ENCODE measurements at regions not wholly inside any gene's neighbourhood (a gene's known extent, or its start where the extent isn't known, plus 50 kb on each side); places are given as distances from the start of the nearest gene placed in this dataset.

DNA sequence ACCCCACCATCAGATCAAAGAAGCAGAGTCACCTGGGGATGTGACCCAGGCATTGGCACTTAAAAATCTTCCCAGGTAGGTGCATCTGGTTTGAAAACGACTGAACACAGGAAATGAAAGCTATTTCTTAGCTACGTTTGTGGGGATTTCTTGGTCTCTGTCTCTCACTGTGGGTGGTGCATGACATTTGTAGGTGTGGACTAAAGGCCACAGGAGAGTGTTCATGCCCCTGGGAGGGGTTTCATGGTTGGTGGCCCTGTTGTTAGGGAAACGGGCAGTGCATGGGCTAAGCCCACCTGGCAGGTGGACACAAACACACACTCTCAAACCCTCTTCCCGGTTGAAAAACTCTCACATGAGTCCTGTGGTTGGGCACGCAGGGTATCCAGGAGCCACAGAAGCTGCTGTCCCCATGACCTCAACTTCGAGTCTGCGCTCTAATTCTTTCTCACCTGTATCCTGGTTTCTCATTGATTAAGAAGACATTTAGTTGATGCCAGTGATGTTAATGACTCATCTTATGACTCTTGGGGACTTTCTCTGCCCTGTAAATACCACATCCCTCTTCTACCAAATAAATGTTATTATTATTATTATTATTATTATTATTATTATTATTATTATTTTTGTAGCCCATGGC, 119.4 kb downstream of the MRPS6 start:
- Histone ChIP-seq H3K36me3 (ENCODE audit: insufficient read depth, low read length) (no peaks in the 10 kb centered on the region), H3K4me1 (ENCODE audit: insufficient read depth, low read length) (no peaks in the 10 kb centered on the region), H3K9me3 (ENCODE audit: low read length) (no peaks in the 10 kb centered on the region), H3K4me3 (ENCODE audit: low read length) (no peak overlapping the region), H2AFZ (ENCODE audit: low read depth, low read length) (no peak overlapping the region), H3K27me3 (ENCODE audit: insufficient read depth, low read length) (no peaks in the 10 kb centered on the region)

- Histone ChIP-seq H3K9me3 (ENCODE audit: low read length) (no peaks in the 10 kb centered on the region), H3K4me1 (ENCODE audit: insufficient read depth, low read length) (no peaks in the 10 kb centered on the region), H3K4me3 (ENCODE audit: low read length) (no peak overlapping the region), H3K27me3 (ENCODE audit: insufficient read depth, low read length) (no peaks in the 10 kb centered on the region), H2AFZ (ENCODE audit: low read depth, low read length) (no peak overlapping the region), H3K36me3 (ENCODE audit: insufficient read depth, low read length) (no peaks in the 10 kb centered on the region)
Observed at GRCh38 chr21:34195335-34195734, 122.0 kb downstream of the MRPS6 start.

- Histone ChIP-seq H3K27me3 (ENCODE audit: insufficient read depth, low read length) (no peaks in the 10 kb centered on the region), H3K36me3 (ENCODE audit: insufficient read depth, low read length) (no peaks in the 10 kb centered on the region), H3K4me1 (ENCODE audit: insufficient read depth, low read length) (peaks cover 5% of the 10 kb centered on the region), H3K4me3 (ENCODE audit: low read length) (no peak overlapping the region), H3K9me3 (ENCODE audit: low read length) (no peaks in the 10 kb centered on the region), H2AFZ (ENCODE audit: low read depth, low read length) (no peak overlapping the region)
Observed at GRCh38 chr21:34196996-34197395, 123.6 kb downstream of the MRPS6 start.

DNA sequence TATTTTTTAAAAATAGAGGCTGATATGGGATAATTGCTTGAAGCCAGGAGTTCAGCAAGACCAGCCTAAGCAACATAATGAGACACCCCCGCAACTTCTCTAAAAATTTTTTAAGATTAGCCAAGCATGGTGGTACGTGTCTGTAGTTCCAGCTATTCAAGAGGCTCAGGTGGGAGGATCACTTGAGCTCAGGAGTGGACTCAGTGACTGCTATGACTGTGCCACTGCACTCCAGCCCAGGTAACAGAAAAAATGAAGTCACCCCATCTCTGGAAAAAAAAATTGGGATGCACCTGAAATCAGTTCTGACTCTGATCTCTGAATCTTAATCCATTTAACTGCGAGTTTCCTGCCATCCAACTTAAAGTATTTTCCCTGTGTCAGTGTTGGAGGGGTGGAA, 124.2 kb downstream of the MRPS6 start:
- Histone ChIP-seq H3K9me3 (ENCODE audit: low read length) (no peaks in the 10 kb centered on the region), H3K27me3 (ENCODE audit: insufficient read depth, low read length) (no peaks in the 10 kb centered on the region), H3K4me3 (ENCODE audit: low read length) (no peak overlapping the region), H3K36me3 (ENCODE audit: insufficient read depth, low read length) (no peaks in the 10 kb centered on the region), H3K4me1 (ENCODE audit: insufficient read depth, low read length) (peaks cover 11% of the 10 kb centered on the region), H2AFZ (ENCODE audit: low read depth, low read length) (no peak overlapping the region)

DNA sequence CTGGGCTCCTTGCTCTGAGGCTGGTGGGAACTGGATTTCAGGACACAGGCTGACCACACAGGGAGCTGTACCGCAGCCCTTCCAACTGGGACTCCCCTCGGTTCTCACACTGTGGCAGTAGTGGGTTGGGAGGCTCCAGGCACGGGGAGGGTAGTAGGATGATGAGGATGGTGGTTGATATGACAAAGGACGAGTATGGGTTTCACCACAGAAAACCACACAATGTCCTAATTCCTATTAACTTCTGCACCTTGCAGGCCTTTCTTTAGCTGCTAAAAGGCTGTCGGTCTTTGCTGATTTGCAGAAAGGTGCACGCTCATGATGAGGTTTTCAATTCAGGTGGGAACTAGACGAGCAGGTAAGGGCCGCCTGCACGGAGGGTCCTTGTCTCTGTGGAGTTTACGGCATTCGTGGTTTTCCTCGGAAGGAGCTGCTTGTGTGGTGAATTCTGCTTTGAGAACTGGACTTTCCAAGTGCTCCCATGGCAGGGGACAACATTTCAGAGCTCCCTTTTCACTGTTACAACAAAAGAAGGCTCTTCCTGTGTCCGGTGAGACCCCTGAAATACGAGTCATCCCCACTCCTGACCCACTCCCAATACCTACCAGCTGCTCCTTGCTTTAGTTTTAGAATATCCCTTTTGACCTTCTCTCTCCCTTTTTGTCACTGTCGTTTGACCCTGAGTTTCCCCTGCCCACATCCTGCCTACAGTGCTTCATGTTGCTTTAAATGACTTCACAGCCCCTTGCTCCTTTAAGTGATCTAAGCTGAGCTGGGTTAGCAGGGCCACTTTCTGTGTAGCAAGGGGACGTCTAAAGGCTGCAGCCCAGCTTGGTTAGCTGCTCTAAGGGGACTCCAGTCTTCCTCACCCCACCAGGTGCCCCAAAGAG, 125.1 kb downstream of the MRPS6 start:
- Histone ChIP-seq H3K27me3 (ENCODE audit: insufficient read depth, low read length) (no peaks in the 10 kb centered on the region), H3K36me3 (ENCODE audit: insufficient read depth, low read length) (no peaks in the 10 kb centered on the region)

GRCh38 chr21:34199121-34199910, 125.9 kb downstream of the MRPS6 start:
- Histone ChIP-seq H2AFZ (ENCODE audit: low read depth, low read length) (no peak overlapping the region), H3K4me3 (ENCODE audit: low read length) (no peak overlapping the region)

More for the DNA sequence above, 125.1 kb downstream of the MRPS6 start:
- Histone ChIP-seq H2AFZ (ENCODE audit: low read depth, low read length) (no peak overlapping the region), H3K9me3 (ENCODE audit: low read length) (no peaks in the 10 kb centered on the region), H3K4me1 (ENCODE audit: insufficient read depth, low read length) (peaks cover 14% of the 10 kb centered on the region), H3K4me3 (ENCODE audit: low read length) (no peak overlapping the region)

DNA sequence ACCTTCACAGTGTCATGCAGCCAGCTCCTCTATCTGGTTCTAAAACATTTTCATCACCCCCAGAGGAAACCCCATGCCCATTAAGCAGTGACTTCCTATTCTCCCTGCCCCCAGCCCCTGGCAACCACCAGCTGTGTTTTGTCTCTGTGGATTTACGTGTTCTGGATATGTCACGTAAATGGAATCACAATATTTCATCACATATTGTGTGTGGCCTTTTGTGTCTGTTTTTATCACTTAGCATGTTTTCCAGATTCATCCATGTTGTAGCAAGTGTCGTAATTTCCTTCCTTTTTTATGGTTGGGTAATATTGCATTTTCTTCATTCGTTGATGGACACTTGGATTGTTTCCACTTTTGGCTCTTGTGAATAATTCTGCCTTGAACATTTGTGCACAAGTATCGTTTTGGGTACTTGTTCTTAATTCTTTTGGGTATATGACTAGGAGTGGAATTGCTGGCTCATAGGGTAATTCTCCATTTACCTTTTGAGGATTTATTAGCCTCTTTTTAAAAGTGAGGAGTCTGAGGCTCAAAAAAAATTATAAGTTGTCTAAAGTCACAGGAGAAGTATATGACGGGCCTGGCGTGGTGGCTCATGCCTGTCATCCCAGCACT, 127.0 kb downstream of the MRPS6 start:
- H3K27me3 ChIP-seq (ENCODE audit: insufficient read depth, low read length): no peaks in the 10 kb centered on the region
- H3K36me3 ChIP-seq (ENCODE audit: insufficient read depth, low read length): no peaks in the 10 kb centered on the region
- no peak overlapping the region for H2AFZ ChIP-seq (ENCODE audit: low read depth, low read length)
- peaks cover 18% of the 10 kb centered on the region for H3K4me1 ChIP-seq (ENCODE audit: insufficient read depth, low read length)
- no peaks in the 10 kb centered on the region for H3K9me3 ChIP-seq (ENCODE audit: low read length)
- H3K4me3 ChIP-seq (ENCODE audit: low read length): no peak overlapping the region

More at GRCh38 chr21:34199121-34199910, 125.9 kb downstream of the MRPS6 start:
- peaks cover 14% of the 10 kb centered on the region for H3K4me1 ChIP-seq (ENCODE audit: insufficient read depth, low read length)
- H3K9me3 ChIP-seq (ENCODE audit: low read length): no peaks in the 10 kb centered on the region
- H3K36me3 ChIP-seq (ENCODE audit: insufficient read depth, low read length): no peaks in the 10 kb centered on the region
- no peaks in the 10 kb centered on the region for H3K27me3 ChIP-seq (ENCODE audit: insufficient read depth, low read length)

GRCh38 chr21:34201001-34201400, 127.6 kb downstream of the MRPS6 start:
- Histone ChIP-seq H3K4me1 (ENCODE audit: insufficient read depth, low read length) (peaks cover 20% of the 10 kb centered on the region), H3K36me3 (ENCODE audit: insufficient read depth, low read length) (no peaks in the 10 kb centered on the region), H3K27me3 (ENCODE audit: insufficient read depth, low read length) (no peaks in the 10 kb centered on the region), H3K4me3 (ENCODE audit: low read length) (peak overlapping the region; percentile 50), H3K9me3 (ENCODE audit: low read length) (no peaks in the 10 kb centered on the region), H2AFZ (ENCODE audit: low read depth, low read length) (no peak overlapping the region)

- H2AFZ ChIP-seq (ENCODE audit: low read depth, low read length): peak overlapping the region; percentile 68
Observed at GRCh38 chr21:34201481-34201858, 128.1 kb downstream of the MRPS6 start.

GRCh38 chr21:34202553-34203372, 129.4 kb downstream of the MRPS6 start:
- no peaks in the 10 kb centered on the region for H3K27me3 ChIP-seq (ENCODE audit: insufficient read depth, low read length)
- H3K4me1 ChIP-seq (ENCODE audit: insufficient read depth, low read length): peaks cover 25% of the 10 kb centered on the region
- H3K4me3 ChIP-seq (ENCODE audit: low read length): peak overlapping the region; percentile 50
- no peaks in the 10 kb centered on the region for H3K36me3 ChIP-seq (ENCODE audit: insufficient read depth, low read length)
- H3K9me3 ChIP-seq (ENCODE audit: low read length): no peaks in the 10 kb centered on the region
- peak overlapping the region; percentile 68 for H2AFZ ChIP-seq (ENCODE audit: low read depth, low read length)

More at GRCh38 chr21:34201481-34201858, 128.1 kb downstream of the MRPS6 start:
- no peaks in the 10 kb centered on the region for H3K36me3 ChIP-seq (ENCODE audit: insufficient read depth, low read length)
- peaks cover 24% of the 10 kb centered on the region for H3K4me1 ChIP-seq (ENCODE audit: insufficient read depth, low read length)
- peak overlapping the region; percentile 50 for H3K4me3 ChIP-seq (ENCODE audit: low read length)
- no peaks in the 10 kb centered on the region for H3K27me3 ChIP-seq (ENCODE audit: insufficient read depth, low read length)
- H3K9me3 ChIP-seq (ENCODE audit: low read length): no peaks in the 10 kb centered on the region

DNA sequence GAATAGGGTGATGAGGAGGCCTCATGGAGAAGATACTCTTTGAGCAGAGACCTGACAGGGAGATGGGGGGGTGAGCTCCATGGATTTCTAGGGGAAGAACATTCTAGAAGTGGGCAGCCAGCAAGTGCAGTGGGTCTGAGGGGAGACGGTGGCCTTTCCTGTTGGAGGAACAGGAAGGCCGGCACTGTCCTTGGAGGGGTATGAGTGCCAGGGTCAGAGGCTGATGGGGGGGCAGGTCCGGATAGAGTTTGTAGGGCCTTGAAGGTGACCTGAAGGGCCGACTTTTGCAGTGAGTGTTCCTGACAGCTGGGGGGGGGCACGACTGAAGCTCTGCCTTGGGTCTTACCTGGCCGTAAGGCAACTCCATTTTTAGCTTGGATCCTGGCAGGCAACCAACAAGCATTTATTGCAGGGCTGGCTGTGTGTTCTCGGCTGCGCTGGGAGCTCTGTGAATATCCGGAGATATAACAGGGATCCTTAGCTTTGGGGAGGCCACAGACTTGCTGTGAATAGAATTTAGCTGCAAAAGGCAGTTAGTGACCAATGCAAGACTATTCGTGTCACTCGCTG, 130.6 kb downstream of the MRPS6 start:
- Histone ChIP-seq H3K36me3 (ENCODE audit: insufficient read depth, low read length) (no peaks in the 10 kb centered on the region), H3K4me3 (ENCODE audit: low read length) (no peak overlapping the region)

More for the DNA sequence above, 130.6 kb downstream of the MRPS6 start:
- H3K9me3 ChIP-seq (ENCODE audit: low read length): no peaks in the 10 kb centered on the region
- H2AFZ ChIP-seq (ENCODE audit: low read depth, low read length): no peak overlapping the region
- H3K4me1 ChIP-seq (ENCODE audit: insufficient read depth, low read length): peaks cover 25% of the 10 kb centered on the region
- no peaks in the 10 kb centered on the region for H3K27me3 ChIP-seq (ENCODE audit: insufficient read depth, low read length)

Measured in neuron (in vitro differentiated cells).